HEK293 (cell line): ENCODE measurements at regions not wholly inside any gene's neighbourhood (a gene's known extent, or its start where the extent isn't known, plus 50 kb on each side); places are given as distances from the start of the nearest gene placed in this dataset.

Source experiments
- CTCF ChIP-seq: fragments of 450-650 bp; formaldehyde crosslinking; IDR thresholded peaks from 2 replicates; pipeline ENCODE4 v1.5.1; 2016; ENCODE audit warnings: missing biosample characterization, missing genetic modification characterization
- INSM2 ChIP-seq: fragments of 450-650 bp; formaldehyde crosslinking; IDR thresholded peaks from 2 replicates; pipeline ENCODE4 v1.5.1; 2016; ENCODE audit warnings: missing biosample characterization, missing genetic modification characterization
- PRDM1 ChIP-seq: fragments of 450-650 bp; formaldehyde crosslinking; IDR thresholded peaks from 2 replicates; pipeline ENCODE4; 2016; ENCODE audit warnings: missing biosample characterization, missing genetic modification characterization
- ZFHX2 ChIP-seq: fragments of 450-650 bp; formaldehyde crosslinking; conservative IDR thresholded peaks from 2 replicates; pipeline ENCODE4 v1.5.1; 2016; ENCODE audit warnings: missing biosample characterization, missing genetic modification characterization
- ZFP37 ChIP-seq: fragments of 450-650 bp; formaldehyde crosslinking; IDR thresholded peaks from 2 replicates; pipeline ENCODE4 v1.5.1; 2016; ENCODE audit warnings: missing biosample characterization, missing genetic modification characterization
- ZNF350 ChIP-seq: fragments of 450-650 bp; formaldehyde crosslinking; IDR thresholded peaks from 2 replicates; pipeline ENCODE4 v1.5.0; 2017; ENCODE audit warnings: missing biosample characterization, mild to moderate bottlenecking, missing genetic modification characterization
- ZNF580 ChIP-seq: fragments of 450-650 bp; formaldehyde crosslinking; IDR thresholded peaks from 2 replicates; pipeline ENCODE4 v1.5.1; 2016; ENCODE audit warnings: missing biosample characterization, missing genetic modification characterization
- ZNF610 ChIP-seq: fragments of 450-650 bp; formaldehyde crosslinking; IDR thresholded peaks from 2 replicates; pipeline ENCODE4 v1.5.1; 2016; ENCODE audit warnings: missing biosample characterization, missing genetic modification characterization, borderline replicate concordance

- TF ChIP-seq INSM2 (tag by site-specific recombination) (no peak), ZNF580 (tag by site-specific recombination) (no peak), ZNF350 (no peak), ZFHX2 (no peak), PRDM1 (no peak), CTCF (no peak), ZNF610 (tag by site-specific recombination) (no peak), ZFP37 (tag by site-specific recombination) (no peak)
Measured at GRCh38 chr3:124258057-124258500, 266.2 kb upstream of the ROPN1 start.
